ENCODE measurements at regions not wholly inside any gene's neighbourhood (a gene's known extent, or its start where the extent isn't known, plus 50 kb on each side); places are given as distances from the start of the nearest gene placed in this dataset.
"Not testable (repeated sequence)": the region's sequence is repeated elsewhere in the genome, so short reads cannot be mapped to it uniquely, and the experiment has no call there.

GRCh38 chr9:41679312-41679711, 449.9 kb downstream of the CNTNAP3B start:
- H3K27me3 ChIP-seq; DNase-seq (ENCODE audit: low spot score in 2 of 2); H3K27ac ChIP-seq; H3K4me3 ChIP-seq; intact Hi-C loops (cut with DNase I); H3K36me3 ChIP-seq; H3K4me1 ChIP-seq; H3K9me3 ChIP-seq: not testable (repeated sequence)

- H3K4me3 ChIP-seq; DNase-seq (ENCODE audit: low spot score in 2 of 2); H3K36me3 ChIP-seq; H3K27ac ChIP-seq; H3K9me3 ChIP-seq; H3K27me3 ChIP-seq; H3K4me1 ChIP-seq; intact Hi-C loops (cut with DNase I): not testable (repeated sequence)
These were observed 465.7 kb downstream of the CNTNAP3B start for GRCh38 chr9:41663497-41664036.

GRCh38 chr9:41658706-41659105, 469.6 kb upstream of the ZNG1F start:
- H3K27ac ChIP-seq; intact Hi-C loops (cut with DNase I); DNase-seq (ENCODE audit: low spot score in 2 of 2): not testable (repeated sequence)

GRCh38 chr9:41658116-41658515, 469.0 kb upstream of the ZNG1F start:
- H3K27ac ChIP-seq; intact Hi-C loops (cut with DNase I); H3K4me1 ChIP-seq; H3K4me3 ChIP-seq; H3K27me3 ChIP-seq; DNase-seq (ENCODE audit: low spot score in 2 of 2); H3K36me3 ChIP-seq; H3K9me3 ChIP-seq: not testable (repeated sequence)

More at GRCh38 chr9:41658706-41659105, 469.6 kb upstream of the ZNG1F start:
- not testable (repeated sequence) for H3K27me3 ChIP-seq, H3K9me3 ChIP-seq, H3K4me3 ChIP-seq, H3K4me1 ChIP-seq, H3K36me3 ChIP-seq

GRCh38 chr9:41657141-41657540, 468.0 kb upstream of the ZNG1F start:
- H3K4me1 ChIP-seq; H3K4me3 ChIP-seq; H3K36me3 ChIP-seq; H3K9me3 ChIP-seq; DNase-seq (ENCODE audit: low spot score in 2 of 2); H3K27me3 ChIP-seq; intact Hi-C loops (cut with DNase I); H3K27ac ChIP-seq: not testable (repeated sequence)

GRCh38 chr9:41655071-41655554, 466.0 kb upstream of the ZNG1F start:
- H3K9me3 ChIP-seq; intact Hi-C loops (cut with DNase I); H3K4me1 ChIP-seq; H3K27me3 ChIP-seq; H3K27ac ChIP-seq; H3K36me3 ChIP-seq: not testable (repeated sequence)
- peak overlapping the region in 1 of 2 donors; percentile 53 for H3K4me3 ChIP-seq
- DNase-seq (ENCODE audit: low spot score in 2 of 2), result peak in 1 of 2 donors; percentile 66

- intact Hi-C loops (cut with DNase I); H3K4me3 ChIP-seq; DNase-seq (ENCODE audit: low spot score in 2 of 2): not testable (repeated sequence)
These were observed 465.2 kb upstream of the ZNG1F start for GRCh38 chr9:41654349-41654748.

GRCh38 chr9:41653560-41654340, 464.6 kb upstream of the ZNG1F start:
- H3K36me3 ChIP-seq; H3K9me3 ChIP-seq; H3K4me1 ChIP-seq; H3K27me3 ChIP-seq; DNase-seq (ENCODE audit: low spot score in 2 of 2); intact Hi-C loops (cut with DNase I); H3K4me3 ChIP-seq; H3K27ac ChIP-seq: not testable (repeated sequence)

More at GRCh38 chr9:41654349-41654748, 465.2 kb upstream of the ZNG1F start:
- not testable (repeated sequence) for H3K9me3 ChIP-seq, H3K27me3 ChIP-seq, H3K36me3 ChIP-seq, H3K27ac ChIP-seq, H3K4me1 ChIP-seq

- H3K4me1 ChIP-seq; H3K9me3 ChIP-seq; H3K27me3 ChIP-seq; H3K4me3 ChIP-seq; H3K36me3 ChIP-seq; intact Hi-C loops (cut with DNase I); DNase-seq (ENCODE audit: low spot score in 2 of 2); H3K27ac ChIP-seq: not testable (repeated sequence)
These were observed 463.7 kb upstream of the ZNG1F start for GRCh38 chr9:41652800-41653199.

- not testable (repeated sequence) for H3K27ac ChIP-seq; DNase-seq (ENCODE audit: low spot score in 2 of 2)
These were observed 463.1 kb upstream of the ZNG1F start for GRCh38 chr9:41652100-41652713.

GRCh38 chr9:41650086-41650485, 461.0 kb upstream of the ZNG1F start:
- H3K4me1 ChIP-seq; H3K27ac ChIP-seq; intact Hi-C loops (cut with DNase I); H3K36me3 ChIP-seq; H3K9me3 ChIP-seq; H3K27me3 ChIP-seq; H3K4me3 ChIP-seq; DNase-seq (ENCODE audit: low spot score in 2 of 2): not testable (repeated sequence)

More at GRCh38 chr9:41652100-41652713, 463.1 kb upstream of the ZNG1F start:
- H3K4me1 ChIP-seq; H3K4me3 ChIP-seq; H3K9me3 ChIP-seq; intact Hi-C loops (cut with DNase I); H3K27me3 ChIP-seq; H3K36me3 ChIP-seq: not testable (repeated sequence)

- H3K9me3 ChIP-seq; H3K4me3 ChIP-seq; H3K4me1 ChIP-seq; DNase-seq (ENCODE audit: low spot score in 2 of 2); H3K27ac ChIP-seq; H3K36me3 ChIP-seq; H3K27me3 ChIP-seq; intact Hi-C loops (cut with DNase I): not testable (repeated sequence)
These were observed 459.4 kb upstream of the ZNG1F start for GRCh38 chr9:41648564-41648963.

GRCh38 chr9:41646246-41646645, 457.1 kb upstream of the ZNG1F start:
- H3K4me3 ChIP-seq; H3K36me3 ChIP-seq; intact Hi-C loops (cut with DNase I); H3K9me3 ChIP-seq; H3K27me3 ChIP-seq; H3K4me1 ChIP-seq; H3K27ac ChIP-seq; DNase-seq (ENCODE audit: low spot score in 2 of 2): not testable (repeated sequence)
